ENCODE measurements at regions not wholly inside any gene's neighbourhood (a gene's known extent, or its start where the extent isn't known, plus 50 kb on each side); places are given as distances from the start of the nearest gene placed in this dataset.
A peak's percentile ranks its signal among the peaks of the same experiment; 100 is the strongest.

- H3K4me2 ChIP-seq: no peak overlapping the region
- no peaks in the 10 kb centered on the region for H4K20me1 ChIP-seq
- H3K27me3 ChIP-seq: no peaks in the 10 kb centered on the region
- no peaks in the 10 kb centered on the region for H3K36me3 ChIP-seq
- H3K9me3 ChIP-seq: peaks cover 17% of the 10 kb centered on the region
- no peak for TF ChIP-seq Cebpa-rat (IDR thresholded peaks at IDR 0.05)
- no peak overlapping the region for H3K4me3 ChIP-seq
- H3K27ac ChIP-seq: no peak overlapping the region
- H3K4me1 ChIP-seq: peaks cover 4% of the 10 kb centered on the region; the same call in 1 of the 2 replicates
- no peak overlapping the region for H3K9ac ChIP-seq
These were observed 81.5 kb upstream of the TMCC3 start for GRCh38 chr12:94731733-94732360.

GRCh38 chr12:94730847-94731246 lies 80.5 kb upstream of the TMCC3 start:
- H3K36me3 ChIP-seq: no peaks in the 10 kb centered on the region
- H3K27ac ChIP-seq: no peak overlapping the region
- no peaks in the 10 kb centered on the region for H4K20me1 ChIP-seq
- H3K27me3 ChIP-seq: no peaks in the 10 kb centered on the region
- H3K9me3 ChIP-seq: peaks cover 17% of the 10 kb centered on the region
- peaks cover 4% of the 10 kb centered on the region; the same call in 1 of the 2 replicates for H3K4me1 ChIP-seq
- no peak overlapping the region for H3K9ac ChIP-seq
- H3K4me2 ChIP-seq: no peak overlapping the region
- H3K4me3 ChIP-seq: no peak overlapping the region
- TF ChIP-seq Cebpa-rat (IDR thresholded peaks at IDR 0.05): no peak

- Histone ChIP-seq H3K27ac (no peak overlapping the region), H3K4me2 (no peak overlapping the region), H3K9ac (no peak overlapping the region), H3K27me3 (no peaks in the 10 kb centered on the region), H3K36me3 (no peaks in the 10 kb centered on the region), H3K4me1 (peaks cover 30% of the 10 kb centered on the region), H3K4me3 (no peak overlapping the region), H4K20me1 (no peaks in the 10 kb centered on the region), H3K9me3 (peaks cover 17% of the 10 kb centered on the region)
- TF ChIP-seq Cebpa-rat (IDR thresholded peaks at IDR 0.05): no peak
These were observed 76.0 kb upstream of the TMCC3 start for GRCh38 chr12:94726236-94726835.

- no peak overlapping the region for H3K9ac ChIP-seq
- peaks cover 33% of the 10 kb centered on the region for H3K4me1 ChIP-seq
- H3K9me3 ChIP-seq: peaks cover 15% of the 10 kb centered on the region
- H4K20me1 ChIP-seq: no peaks in the 10 kb centered on the region
- H3K36me3 ChIP-seq: no peaks in the 10 kb centered on the region
- H3K4me2 ChIP-seq: no peak overlapping the region
- no peak overlapping the region for H3K4me3 ChIP-seq
- no peak overlapping the region for H3K27ac ChIP-seq
- TF ChIP-seq Cebpa-rat (IDR thresholded peaks at IDR 0.05): no peak
- H3K27me3 ChIP-seq: no peaks in the 10 kb centered on the region
These were observed 75.2 kb upstream of the TMCC3 start for GRCh38 chr12:94725375-94726168.

GRCh38 chr12:94722664-94723063 lies 72.3 kb upstream of the TMCC3 start:
- no peak for TF ChIP-seq Cebpa-rat (IDR thresholded peaks at IDR 0.05)
- Histone ChIP-seq H3K4me2 (peak overlapping the region; percentile 75), H3K36me3 (no peaks in the 10 kb centered on the region), H3K4me1 (peaks cover 58% of the 10 kb centered on the region), H4K20me1 (no peaks in the 10 kb centered on the region), H3K9ac (no peak overlapping the region), H3K27me3 (no peaks in the 10 kb centered on the region), H3K27ac (peak overlapping the region; percentile 74), H3K4me3 (no peak overlapping the region), H3K9me3 (no peaks in the 10 kb centered on the region)

- H3K27me3 ChIP-seq: no peaks in the 10 kb centered on the region
- no peaks in the 10 kb centered on the region for H3K36me3 ChIP-seq
- H3K4me2 ChIP-seq: peak overlapping the region; percentile 75
- peaks cover 72% of the 10 kb centered on the region for H3K4me1 ChIP-seq
- no peak overlapping the region for H3K4me3 ChIP-seq
- TF ChIP-seq Cebpa-rat (IDR thresholded peaks at IDR 0.05): no peak
- no peaks in the 10 kb centered on the region for H3K9me3 ChIP-seq
- H4K20me1 ChIP-seq: no peaks in the 10 kb centered on the region
- peak overlapping the region; percentile 62 for H3K9ac ChIP-seq
- peak overlapping the region; percentile 74 for H3K27ac ChIP-seq
These were observed 70.8 kb upstream of the TMCC3 start for GRCh38 chr12:94721173-94721572.

GRCh38 chr12:94718114-94718513 lies 67.8 kb upstream of the TMCC3 start:
- Histone ChIP-seq H3K4me2 (no peak overlapping the region), H3K36me3 (no peaks in the 10 kb centered on the region), H3K4me3 (no peak overlapping the region), H3K4me1 (peaks cover 90% of the 10 kb centered on the region), H3K9ac (no peak overlapping the region), H4K20me1 (no peaks in the 10 kb centered on the region), H3K27me3 (no peaks in the 10 kb centered on the region), H3K9me3 (no peaks in the 10 kb centered on the region), H3K27ac (no peak overlapping the region)
- TF ChIP-seq Cebpa-rat (IDR thresholded peaks at IDR 0.05): no peak

- no peaks in the 10 kb centered on the region for H3K9me3 ChIP-seq
- H3K36me3 ChIP-seq: no peaks in the 10 kb centered on the region
- no peak for TF ChIP-seq Cebpa-rat (IDR thresholded peaks at IDR 0.05)
- no peaks in the 10 kb centered on the region for H4K20me1 ChIP-seq
- no peaks in the 10 kb centered on the region for H3K27me3 ChIP-seq
- H3K4me1 ChIP-seq: peaks cover 90% of the 10 kb centered on the region
- no peak overlapping the region for H3K9ac ChIP-seq
- H3K27ac ChIP-seq: no peak overlapping the region
- H3K4me3 ChIP-seq: no peak overlapping the region
- H3K4me2 ChIP-seq: no peak overlapping the region
These were observed 67.3 kb upstream of the TMCC3 start for GRCh38 chr12:94717656-94718055.

- peaks cover 86% of the 10 kb centered on the region for H3K4me1 ChIP-seq
- H3K27ac ChIP-seq: no peak overlapping the region
- no peak overlapping the region for H3K4me3 ChIP-seq
- H3K9ac ChIP-seq: no peak overlapping the region
- no peaks in the 10 kb centered on the region for H3K27me3 ChIP-seq
- H4K20me1 ChIP-seq: no peaks in the 10 kb centered on the region
- no peaks in the 10 kb centered on the region for H3K36me3 ChIP-seq
- TF ChIP-seq Cebpa-rat (IDR thresholded peaks at IDR 0.05): no peak
- 0 out of 2 replicates have a peak overlapping the region, but pooled peaks have one; percentile 18 for H3K4me2 ChIP-seq
- no peaks in the 10 kb centered on the region for H3K9me3 ChIP-seq
These were observed 66.8 kb upstream of the TMCC3 start for GRCh38 chr12:94717108-94717507.

- Histone ChIP-seq H4K20me1 (no peaks in the 10 kb centered on the region), H3K4me2 (no peak overlapping the region), H3K36me3 (no peaks in the 10 kb centered on the region), H3K9me3 (no peaks in the 10 kb centered on the region), H3K9ac (no peak overlapping the region), H3K27ac (no peak overlapping the region), H3K4me3 (no peak overlapping the region), H3K27me3 (no peaks in the 10 kb centered on the region), H3K4me1 (peaks cover 78% of the 10 kb centered on the region)
- no peak for TF ChIP-seq Cebpa-rat (IDR thresholded peaks at IDR 0.05)
These were observed 66.0 kb upstream of the TMCC3 start for GRCh38 chr12:94716339-94716738.
